Inflammatory macrophage treated with lipopolysaccharide for 1 hour (primary cell): ENCODE measurements at regions not wholly inside any gene's neighbourhood (a gene's known extent, or its start where the extent isn't known, plus 50 kb on each side); places are given as distances from the start of the nearest gene placed in this dataset.

Experiments
- DNase-seq, 2 donors: peaks; one replicate each; pipeline ENCODE4 v3.0.0-alpha.2; 2020 to 2022

GRCh38 chr5:87948486-87948885 lies 320.2 kb downstream of the TMEM161B start:
- DNase-seq = no peak

GRCh38 chr5:87946271-87946670 lies 322.4 kb downstream of the TMEM161B start:
- DNase-seq = no peak

GRCh38 chr5:87945286-87945650 lies 323.4 kb downstream of the TMEM161B start:
- no peak for DNase-seq

- DNase-seq = no peak
These were observed 323.9 kb downstream of the TMEM161B start for GRCh38 chr5:87944553-87945285.

GRCh38 chr5:87940775-87941174 lies 327.9 kb downstream of the TMEM161B start:
- DNase-seq = no peak

- DNase-seq = no peak
These were observed 332.0 kb downstream of the TMEM161B start for GRCh38 chr5:87936667-87937066.

- DNase-seq = no peak
These were observed 344.2 kb downstream of the TMEM161B start for GRCh38 chr5:87924436-87924835.

GRCh38 chr5:87916320-87916719 lies 352.3 kb downstream of the TMEM161B start:
- DNase-seq = no peak

GRCh38 chr5:87912419-87912818 lies 356.2 kb downstream of the TMEM161B start:
- DNase-seq = no peak

GRCh38 chr5:87909382-87909781 lies 359.3 kb downstream of the TMEM161B start:
- no peak for DNase-seq

GRCh38 chr5:87906962-87907361 lies 361.7 kb downstream of the TMEM161B start:
- no peak for DNase-seq

GRCh38 chr5:87900419-87900818 lies 368.2 kb downstream of the TMEM161B start:
- DNase-seq = no peak

GRCh38 chr5:87899721-87900131 lies 368.9 kb downstream of the TMEM161B start:
- DNase-seq = no peak

- DNase-seq = no peak
These were observed 369.4 kb downstream of the TMEM161B start for GRCh38 chr5:87899208-87899661.

GRCh38 chr5:87898574-87898973 lies 370.1 kb downstream of the TMEM161B start:
- no peak for DNase-seq

GRCh38 chr5:87888139-87888538 lies 380.5 kb downstream of the TMEM161B start:
- no peak for DNase-seq

- DNase-seq = no peak
These were observed 381.4 kb downstream of the TMEM161B start for GRCh38 chr5:87887247-87887646.

GRCh38 chr5:87886164-87886563 lies 382.5 kb downstream of the TMEM161B start:
- DNase-seq = no peak

- DNase-seq = no peak
These were observed 382.9 kb downstream of the TMEM161B start for GRCh38 chr5:87885758-87886157.

GRCh38 chr5:87877495-87877894 lies 391.1 kb downstream of the TMEM161B start:
- no peak for DNase-seq

- DNase-seq = no peak
These were observed 391.6 kb downstream of the TMEM161B start for GRCh38 chr5:87877023-87877422.

- DNase-seq = no peak
These were observed 392.0 kb downstream of the TMEM161B start for GRCh38 chr5:87876616-87877015.

GRCh38 chr5:87872986-87873385 lies 395.7 kb downstream of the TMEM161B start:
- no peak for DNase-seq

- no peak for DNase-seq
These were observed 399.9 kb downstream of the TMEM161B start for GRCh38 chr5:87868792-87869191.

GRCh38 chr5:87867281-87867680 lies 401.4 kb downstream of the TMEM161B start:
- DNase-seq = no peak
